SK-N-SH (cell line): ENCODE measurements at regions not wholly inside any gene's neighbourhood (a gene's known extent, or its start where the extent isn't known, plus 50 kb on each side); places are given as distances from the start of the nearest gene placed in this dataset.
A peak's percentile ranks its signal among the peaks of the same experiment; 100 is the strongest.
"Not testable (repeated sequence)": the region's sequence is repeated elsewhere in the genome, so short reads cannot be mapped to it uniquely, and the experiment has no call there.

ENCODE experiments used
- CTCF ChIA-PET: fragments of 300-600, 350-600 bp; formaldehyde crosslinking; extraction: SDS; loops from one replicate; lab custom pipeline; 2021; lab: Yijun Ruan, JAX
- POLR2A ChIA-PET: fragments of 350-600 bp; sonication (Branson Sonifier 250); formaldehyde crosslinking; extraction: SDS; loops from one replicate; lab custom pipeline; 2020; ENCODE audit warnings: antibody characterized with exemption, inconsistent platforms; lab: Yijun Ruan, JAX
- DNase-seq: peaks from one replicate; pipeline ENCODE4 v3.0.0; 2012
- H2AFZ ChIP-seq: fragments of 200-600 bp; sonication (generic); 2 replicates; pipeline ENCODE4 v1.8.1; 2016; ENCODE audit warnings: antibody characterized with exemption, mild to moderate bottlenecking, low read depth
- H3F3A ChIP-seq: fragments of 200-600 bp; sonication (generic); replicated peaks from 2 replicates; pipeline ENCODE3; 2016; ENCODE audit warnings: antibody characterized with exemption, mild to moderate bottlenecking; ENCODE audit not compliant: insufficient read depth
- H3K27ac ChIP-seq, 2 experiments: fragments of 200-500 bp in 1 of 2; fragments of 200-600 bp in 1 of 2; sonication (Bioruptor generic) in 1 of 2; sonication (generic), shearing (Covaris generic) in 1 of 2; 2 replicates each; pipeline versions ENCODE4 v1.5.1 to v1.6.1; 2014 to 2016; ENCODE audit warnings: low read depth in 2 of 2, inconsistent platforms in 1 of 2, low read length in 1 of 2, mild to moderate bottlenecking in 1 of 2, mixed read lengths in 1 of 2
- H3K27me3 ChIP-seq: fragments of 200-600 bp; sonication (generic), shearing (Covaris generic); 2 replicates; pipeline ENCODE4 v1.6.1; 2016; ENCODE audit warnings: mixed run types; ENCODE audit not compliant: insufficient read depth
- H3K36me3 ChIP-seq, 2 experiments: fragments of 200-500 bp in 1 of 2; fragments of 200-600 bp in 1 of 2; sonication (Bioruptor generic) in 1 of 2; sonication (generic) in 1 of 2; replicated peaks in 1 of 2; 2 replicates each; pipeline versions ENCODE3 to v1.5.1; 2014 to 2016; ENCODE audit warnings: low read length in 1 of 2, mild to moderate bottlenecking in 1 of 2; ENCODE audit not compliant: insufficient read depth in 2 of 2, control insufficient read depth in 1 of 2
- H3K4me1 ChIP-seq, 2 experiments: fragments of 200-500 bp in 1 of 2; fragments of 200-600 bp in 1 of 2; sonication (Bioruptor generic) in 1 of 2; sonication (generic), shearing (Covaris generic) in 1 of 2; 2 replicates each; pipeline versions ENCODE4 v1.5.1 to v1.6.1; 2014 to 2016; ENCODE audit warnings: low read depth in 1 of 2, low read length in 1 of 2, mixed run types in 1 of 2; ENCODE audit not compliant: insufficient read depth in 2 of 2, control insufficient read depth in 1 of 2
- H3K4me2 ChIP-seq: fragments of 200-600 bp; sonication (generic), shearing (Covaris generic); 2 replicates; pipeline ENCODE4 v1.6.1; 2017; ENCODE audit warnings: mixed run types
- H3K4me3 ChIP-seq, 2 experiments: fragments of 200-500 bp in 1 of 2; fragments of 200-600 bp in 1 of 2; sonication (Bioruptor generic) in 1 of 2; sonication (generic), shearing (Covaris generic) in 1 of 2; 2 replicates each; pipeline versions ENCODE4 v1.5.1 to v1.8.1; 2014 to 2016; ENCODE audit warnings: low read depth in 2 of 2, inconsistent platforms in 1 of 2, low read length in 1 of 2, mild to moderate bottlenecking in 1 of 2, mixed read lengths in 1 of 2, moderate library complexity in 1 of 2
- H3K79me2 ChIP-seq: fragments of 200-600 bp; sonication (generic); 2 replicates; pipeline ENCODE4 v1.8.1; 2017; ENCODE audit warnings: mild to moderate bottlenecking; ENCODE audit not compliant: insufficient read depth
- H3K9ac ChIP-seq: fragments of 200-600 bp; sonication (generic); 2 replicates; pipeline ENCODE4 v1.6.1; 2017; ENCODE audit warnings: mixed run types
- H3K9me2 ChIP-seq: fragments of 200-600 bp; sonication (generic); 2 replicates; pipeline ENCODE4 v1.6.1; 2017; ENCODE audit warnings: mixed run types
- H3K9me3 ChIP-seq: fragments of 200-600 bp; sonication (generic); 2 replicates; pipeline ENCODE4 v1.6.1; 2017; ENCODE audit warnings: mixed run types, mild to moderate bottlenecking, moderate library complexity
- H4K20me1 ChIP-seq: fragments of 200-600 bp; sonication (generic); 2 replicates; pipeline ENCODE4 v1.6.1; 2017; ENCODE audit warnings: mild to moderate bottlenecking, mixed run types; ENCODE audit not compliant: insufficient read depth
- CTCF ChIP-seq: fragments of 200-600 bp; sonication (generic); IDR thresholded peaks from 2 replicates; pipeline ENCODE4 v1.6.1; 2017; ENCODE audit warnings: antibody characterized with exemption, mild to moderate bottlenecking, moderate library complexity
- MEF2A ChIP-seq: IDR thresholded peaks from 2 replicates; pipeline ENCODE4 v1.4.0; 2012; ENCODE audit warnings: low read depth, borderline replicate concordance
- POLR2AphosphoS5 ChIP-seq: IDR thresholded peaks from 2 replicates; pipeline ENCODE4 v1.6.1; 2012; ENCODE audit warnings: low read depth, low read length
- RAD21 ChIP-seq: IDR thresholded peaks from 2 replicates; pipeline ENCODE4 v1.6.1; 2012; ENCODE audit warnings: mild to moderate bottlenecking, low read length
- RCOR1 ChIP-seq: fragments of 150-350 bp; IDR thresholded peaks from 2 replicates; pipeline ENCODE4 v1.6.1; 2017; ENCODE audit warnings: antibody characterized with exemption, low read length
- REST ChIP-seq: IDR thresholded peaks from 2 replicates; pipeline ENCODE4 v1.6.1; 2012; ENCODE audit warnings: mild to moderate bottlenecking, low read depth, low read length, moderate library complexity
- SMC3 ChIP-seq: IDR thresholded peaks from 2 replicates; pipeline ENCODE4 v1.6.1; 2012; ENCODE audit warnings: low read depth, low read length, improper control_type of control experiment
- YY1 ChIP-seq: IDR thresholded peaks from 2 replicates; pipeline ENCODE4 v1.4.0; 2012; ENCODE audit warnings: low read depth, mild to moderate bottlenecking
- ZBTB33 ChIP-seq: IDR thresholded peaks from 2 replicates; pipeline ENCODE4 v1.4.0; 2012; ENCODE audit warnings: low read depth, borderline replicate concordance
- WGBS: methylation state at CpG from one replicate; pipeline ENCODE4 v1.1.6; 2017; ENCODE audit warnings: low lambda C conversion rate; 5-methylcytosine and 5-hydroxymethylcytosine counted together

GRCh38 chr5:145008876-145009530 lies 826.1 kb downstream of the PRELID2 start:
- Histone ChIP-seq H3K79me2 (no peaks in the 10 kb centered on the region), H3K4me3 (no peak overlapping the region), H3F3A (no peaks in the 10 kb centered on the region), H3K27ac (no peak overlapping the region), H3K4me2 (no peak overlapping the region), H3K36me3 (no peaks in the 10 kb centered on the region), H3K4me1 (no peaks in the 10 kb centered on the region; a peak in 1 of 4 replicates), H2AFZ (no peak overlapping the region), H4K20me1 (no peaks in the 10 kb centered on the region), H3K9ac (no peak overlapping the region), H3K9me3 (no peaks in the 10 kb centered on the region), H3K27me3 (no peaks in the 10 kb centered on the region), H3K9me2 (no peaks in the 10 kb centered on the region)
- no peak for DNase-seq
- peak; percentile 72 for TF ChIP-seq RCOR1
- no peak for TF ChIP-seq REST
- WGBS, result 13% methylated on average over 2 of the region's 2 CpGs
- ChIA-PET CTCF (interaction anchor here (0.6 to 1.1 kb wide), 2 partner anchors 15 to 599 kb away, joined by 3 read pairs; no protein-coding TSS in a partner anchor), POLR2A (no interaction called here)

GRCh38 chr5:144994356-144994755 lies 823.7 kb downstream of the KCTD16 start:
- DNase-seq, H3F3A ChIP-seq, POLR2A ChIA-PET, H3K4me2 ChIP-seq, H3K9me2 ChIP-seq, H3K27me3 ChIP-seq, H3K27ac ChIP-seq, H3K9ac ChIP-seq, H3K4me1 ChIP-seq, H3K4me3 ChIP-seq, H3K36me3 ChIP-seq, H3K79me2 ChIP-seq, H3K9me3 ChIP-seq, H2AFZ ChIP-seq, H4K20me1 ChIP-seq: not testable (repeated sequence)
- CTCF ChIA-PET, result interaction anchor here (1.1 kb wide), 1 partner anchor 10 kb away, joined by 3 read pairs; no protein-coding TSS in a partner anchor

GRCh38 chr5:144983101-144983500 lies 812.4 kb downstream of the KCTD16 start:
- no peaks in the 10 kb centered on the region for H3K9me3 ChIP-seq
- H3K4me2 ChIP-seq, result no peak overlapping the region
- H3K79me2 ChIP-seq, result no peaks in the 10 kb centered on the region
- no peaks in the 10 kb centered on the region for H3K27me3 ChIP-seq
- no peaks in the 10 kb centered on the region for H3K9me2 ChIP-seq
- no peaks in the 10 kb centered on the region for H3F3A ChIP-seq
- no peak for DNase-seq
- POLR2A ChIA-PET, result no interaction called here
- no peak overlapping the region for H3K27ac ChIP-seq
- H3K9ac ChIP-seq, result no peak overlapping the region
- H4K20me1 ChIP-seq, result no peaks in the 10 kb centered on the region
- H3K4me1 ChIP-seq, result no peaks in the 10 kb centered on the region
- no peak overlapping the region for H2AFZ ChIP-seq
- no peak overlapping the region for H3K4me3 ChIP-seq
- CTCF ChIA-PET, result no interaction called here
- H3K36me3 ChIP-seq, result no peaks in the 10 kb centered on the region
- no peak for TF ChIP-seq REST
- TF ChIP-seq MEF2A, result no peak
- no peak for TF ChIP-seq RAD21
- TF ChIP-seq SMC3, result no peak
- no peak for TF ChIP-seq ZBTB33
- TF ChIP-seq POLR2AphosphoS5, result no peak
- no peak for TF ChIP-seq YY1
- no peak for TF ChIP-seq CTCF
